ENCODE measurements at regions not wholly inside any gene's neighbourhood (a gene's known extent, or its start where the extent isn't known, plus 50 kb on each side); places are given as distances from the start of the nearest gene placed in this dataset.

DNA sequence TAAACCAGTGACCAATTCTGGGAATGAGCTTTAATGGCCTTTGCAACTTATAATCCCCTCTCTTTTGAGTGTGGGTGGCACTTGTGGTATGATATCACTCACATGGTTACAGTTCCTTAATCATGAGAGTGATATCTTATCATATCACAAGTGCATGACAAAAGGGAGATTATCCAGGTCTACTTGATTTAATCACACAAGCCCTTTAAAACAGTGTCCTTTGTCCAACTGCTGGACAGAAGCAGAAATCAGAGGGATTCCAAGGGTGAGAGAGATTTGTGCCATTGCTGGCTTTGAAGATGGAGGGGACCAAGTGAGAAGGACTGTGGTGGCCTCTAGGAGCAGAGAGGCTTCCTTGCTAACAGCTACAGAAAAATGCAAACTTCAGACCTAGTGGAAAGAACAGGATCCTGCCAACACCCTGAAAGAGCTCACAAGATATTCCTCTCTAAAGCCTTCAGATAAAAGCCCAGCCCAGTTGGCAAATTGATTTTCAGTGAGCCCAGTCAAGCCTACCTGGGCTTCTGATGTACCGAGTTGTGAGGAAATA is 279.0 kb upstream of the TLE4 start:
- TF ChIP-seq POLR2A (IDR thresholded peaks at IDR 0.05) (no peak), POLR2AphosphoS5 (IDR thresholded peaks at IDR 0.05) (no peak)

Data from transverse colon (tissue), 3 donors.